ENCODE measurements at regions not wholly inside any gene's neighbourhood (a gene's known extent, or its start where the extent isn't known, plus 50 kb on each side); places are given as distances from the start of the nearest gene placed in this dataset.

DNA sequence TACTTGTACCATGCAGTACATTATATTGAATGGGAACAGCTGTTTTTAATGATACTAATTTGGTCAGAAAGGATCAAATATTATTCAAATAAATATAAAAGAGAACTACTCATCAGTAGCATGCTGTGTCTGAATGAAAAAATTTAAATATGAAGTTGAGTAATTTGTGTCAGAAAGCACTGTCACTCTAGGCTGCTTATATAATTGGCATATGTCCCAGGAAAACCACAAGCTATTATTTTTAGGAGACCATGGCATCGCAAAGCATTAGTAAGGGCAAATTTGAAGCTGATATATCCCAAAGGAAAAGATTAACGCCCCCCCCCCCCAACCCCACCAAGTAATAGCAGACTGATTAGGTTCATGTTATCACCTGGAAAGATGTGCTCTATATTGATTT is 388.5 kb upstream of the SPANXN4 start:
- Histone ChIP-seq H3K9ac (ENCODE audit: low read depth, low read length) (no peak overlapping the region), H2BK15ac (ENCODE audit: low read depth, low read length) (no peak overlapping the region), H3K9me3 (ENCODE audit: control insufficient read depth, insufficient read depth, low read length) (peaks cover 4% of the 10 kb centered on the region; the same call in 1 of the 2 replicates), H4K20me1 (ENCODE audit: insufficient read depth, low read length) (no peaks in the 10 kb centered on the region), H3K23ac (ENCODE audit: low read depth, low read length) (no peak overlapping the region), H3K27ac (ENCODE audit: insufficient read depth, low read length) (no peak overlapping the region), H3K18ac (ENCODE audit: low read depth, low read length) (no peak overlapping the region), H3K56ac (ENCODE audit: extremely low read depth, insufficient read depth, low read length) (no peak overlapping the region), H2BK5ac (ENCODE audit: low read depth, low read length, poor library complexity, severe bottlenecking) (no peak overlapping the region), H2AK5ac (ENCODE audit: low read depth, low read length) (no peak overlapping the region), H2BK120ac (ENCODE audit: low read depth, low read length) (no peak overlapping the region), H3K14ac (replicated peaks; ENCODE audit: low read depth, low read length) (no peak overlapping the region), H4K5ac (ENCODE audit: low read depth, low read length) (no peak overlapping the region), H3K4ac (ENCODE audit: low read depth, low read length) (no peak overlapping the region), H3K4me1 (ENCODE audit: control insufficient read depth, insufficient read depth, low read length) (no peaks in the 10 kb centered on the region), H2AFZ (replicated peaks; ENCODE audit: low read length, poor library complexity) (no peak overlapping the region), H3K4me2 (ENCODE audit: low read depth, low read length) (no peak overlapping the region), H3K27me3 (ENCODE audit: control insufficient read depth, insufficient read depth, low read length) (no peaks in the 10 kb centered on the region), H3K36me3 (ENCODE audit: control insufficient read depth, insufficient read depth, low read length) (no peaks in the 10 kb centered on the region), H2AK9ac (replicated peaks; ENCODE audit: low read depth, low read length, poor library complexity) (no peak overlapping the region), H2BK20ac (ENCODE audit: low read depth, low read length) (no peak overlapping the region), H3K4me3 (ENCODE audit: insufficient read depth, low read depth, low read length) (no peak overlapping the region), H3K79me1 (ENCODE audit: low read depth in 1 of 2, low read length in 2 of 2) (no peaks in the 10 kb centered on the region), H3K9me1 (ENCODE audit: insufficient read depth, low read length) (no peaks in the 10 kb centered on the region), H4K91ac (ENCODE audit: insufficient read depth, low read depth, low read length) (no peak overlapping the region), H4K8ac (ENCODE audit: low read depth in 2 of 2, low read length in 2 of 2) (no peak overlapping the region)
- no CpG with 5 or more reads among the region's 2 CpGs for WGBS, 2 experiments (ENCODE audit: extremely low coverage in 2 of 2, insufficient read length in 1 of 2)
- POLR2A ChIA-PET (ENCODE audit: unreplicated experiment) = no interaction called here
- intact Hi-C loops (cut with micrococcal nuclease) (no loop called here), in situ Hi-C loops (cut with MboI; ENCODE audit: low sequenced_read_pairs) (no loop called here), dilution Hi-C loops (cut with HindIII; ENCODE audit: low sequenced_read_pairs, unreplicated experiment) (no loop called here)
- CTCF ChIA-PET = no interaction called here
- no peak for DNase-seq
- no peak for ATAC-seq (ENCODE audit: low read depth)
- BruUV-seq (replicated peaks) = no TSS peak
- TF ChIP-seq, protein P1, sequence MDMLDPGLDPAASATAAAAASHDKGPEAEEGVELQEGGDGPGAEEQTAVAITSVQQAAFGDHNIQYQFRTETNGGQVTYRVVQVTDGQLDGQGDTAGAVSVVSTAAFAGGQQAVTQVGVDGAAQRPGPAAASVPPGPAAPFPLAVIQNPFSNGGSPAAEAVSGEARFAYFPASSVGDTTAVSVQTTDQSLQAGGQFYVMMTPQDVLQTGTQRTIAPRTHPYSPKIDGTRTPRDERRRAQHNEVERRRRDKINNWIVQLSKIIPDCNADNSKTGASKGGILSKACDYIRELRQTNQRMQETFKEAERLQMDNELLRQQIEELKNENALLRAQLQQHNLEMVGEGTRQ (IDR thresholded peaks at IDR 0.05; ENCODE audit: low read depth, low read length) = no peak
- TF ChIP-seq CHD1 (IDR thresholded peaks at IDR 0.05; ENCODE audit: low read depth, low read length) = no peak
- no peak for TF ChIP-seq NFE2L2 (IDR thresholded peaks at IDR 0.05; ENCODE audit: low read depth, low read length)
- TF ChIP-seq CEBPB (IDR thresholded peaks at IDR 0.05; ENCODE audit: low read depth, low read length) = no peak
- TF ChIP-seq, protein P2, sequence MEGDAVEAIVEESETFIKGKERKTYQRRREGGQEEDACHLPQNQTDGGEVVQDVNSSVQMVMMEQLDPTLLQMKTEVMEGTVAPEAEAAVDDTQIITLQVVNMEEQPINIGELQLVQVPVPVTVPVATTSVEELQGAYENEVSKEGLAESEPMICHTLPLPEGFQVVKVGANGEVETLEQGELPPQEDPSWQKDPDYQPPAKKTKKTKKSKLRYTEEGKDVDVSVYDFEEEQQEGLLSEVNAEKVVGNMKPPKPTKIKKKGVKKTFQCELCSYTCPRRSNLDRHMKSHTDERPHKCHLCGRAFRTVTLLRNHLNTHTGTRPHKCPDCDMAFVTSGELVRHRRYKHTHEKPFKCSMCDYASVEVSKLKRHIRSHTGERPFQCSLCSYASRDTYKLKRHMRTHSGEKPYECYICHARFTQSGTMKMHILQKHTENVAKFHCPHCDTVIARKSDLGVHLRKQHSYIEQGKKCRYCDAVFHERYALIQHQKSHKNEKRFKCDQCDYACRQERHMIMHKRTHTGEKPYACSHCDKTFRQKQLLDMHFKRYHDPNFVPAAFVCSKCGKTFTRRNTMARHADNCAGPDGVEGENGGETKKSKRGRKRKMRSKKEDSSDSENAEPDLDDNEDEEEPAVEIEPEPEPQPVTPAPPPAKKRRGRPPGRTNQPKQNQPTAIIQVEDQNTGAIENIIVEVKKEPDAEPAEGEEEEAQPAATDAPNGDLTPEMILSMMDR (conservative IDR thresholded peaks at IDR 0.05; ENCODE audit: low read depth, low read length) = no peak
- TF ChIP-seq RCOR1 (IDR thresholded peaks at IDR 0.05; ENCODE audit: insufficient replicate concordance, low read length) = no peak
- TF ChIP-seq MAZ (IDR thresholded peaks at IDR 0.05; ENCODE audit: borderline replicate concordance, low read depth, low read length) = no peak
- TF ChIP-seq MAFK (IDR thresholded peaks at IDR 0.05; ENCODE audit: low read depth, low read length) = no peak
- TF ChIP-seq RFX5 (IDR thresholded peaks at IDR 0.05; ENCODE audit: low read depth, low read length) = no peak

Data from IMR-90 (cell line).